ENCODE measurements at regions not wholly inside any gene's neighbourhood (a gene's known extent, or its start where the extent isn't known, plus 50 kb on each side); places are given as distances from the start of the nearest gene placed in this dataset.

DNA sequence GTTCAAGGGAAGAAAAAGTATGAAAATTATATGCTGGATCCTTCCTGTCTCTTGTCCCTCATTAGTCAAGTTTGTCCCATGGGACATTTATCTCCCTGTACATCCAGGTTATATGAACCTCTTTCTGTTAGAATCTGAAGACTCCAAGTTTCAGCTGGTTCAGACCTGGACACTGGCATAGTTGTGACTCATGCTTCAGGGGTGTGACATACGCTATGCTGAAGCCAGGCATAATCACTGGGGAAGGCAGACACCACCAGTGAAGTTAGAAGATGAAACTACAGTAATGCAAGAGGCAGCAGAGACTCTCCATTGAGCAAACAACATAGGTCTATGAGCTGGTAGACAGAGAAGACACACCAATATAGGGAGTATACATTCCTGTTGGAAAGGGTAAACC lies 269.7 kb upstream of the SLC8A1 start:
- TF ChIP-seq, protein P1, sequence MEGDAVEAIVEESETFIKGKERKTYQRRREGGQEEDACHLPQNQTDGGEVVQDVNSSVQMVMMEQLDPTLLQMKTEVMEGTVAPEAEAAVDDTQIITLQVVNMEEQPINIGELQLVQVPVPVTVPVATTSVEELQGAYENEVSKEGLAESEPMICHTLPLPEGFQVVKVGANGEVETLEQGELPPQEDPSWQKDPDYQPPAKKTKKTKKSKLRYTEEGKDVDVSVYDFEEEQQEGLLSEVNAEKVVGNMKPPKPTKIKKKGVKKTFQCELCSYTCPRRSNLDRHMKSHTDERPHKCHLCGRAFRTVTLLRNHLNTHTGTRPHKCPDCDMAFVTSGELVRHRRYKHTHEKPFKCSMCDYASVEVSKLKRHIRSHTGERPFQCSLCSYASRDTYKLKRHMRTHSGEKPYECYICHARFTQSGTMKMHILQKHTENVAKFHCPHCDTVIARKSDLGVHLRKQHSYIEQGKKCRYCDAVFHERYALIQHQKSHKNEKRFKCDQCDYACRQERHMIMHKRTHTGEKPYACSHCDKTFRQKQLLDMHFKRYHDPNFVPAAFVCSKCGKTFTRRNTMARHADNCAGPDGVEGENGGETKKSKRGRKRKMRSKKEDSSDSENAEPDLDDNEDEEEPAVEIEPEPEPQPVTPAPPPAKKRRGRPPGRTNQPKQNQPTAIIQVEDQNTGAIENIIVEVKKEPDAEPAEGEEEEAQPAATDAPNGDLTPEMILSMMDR (IDR thresholded peaks at IDR 0.05; ENCODE audit: insufficient read depth, low read depth, low read length): no peak
- no peak for TF ChIP-seq EZH2 (IDR thresholded peaks at IDR 0.05; ENCODE audit: insufficient read depth, low read length)

Data from astrocyte (in vitro differentiated cells and primary cell).